ENCODE measurements at regions not wholly inside any gene's neighbourhood (a gene's known extent, or its start where the extent isn't known, plus 50 kb on each side); places are given as distances from the start of the nearest gene placed in this dataset.

DNA sequence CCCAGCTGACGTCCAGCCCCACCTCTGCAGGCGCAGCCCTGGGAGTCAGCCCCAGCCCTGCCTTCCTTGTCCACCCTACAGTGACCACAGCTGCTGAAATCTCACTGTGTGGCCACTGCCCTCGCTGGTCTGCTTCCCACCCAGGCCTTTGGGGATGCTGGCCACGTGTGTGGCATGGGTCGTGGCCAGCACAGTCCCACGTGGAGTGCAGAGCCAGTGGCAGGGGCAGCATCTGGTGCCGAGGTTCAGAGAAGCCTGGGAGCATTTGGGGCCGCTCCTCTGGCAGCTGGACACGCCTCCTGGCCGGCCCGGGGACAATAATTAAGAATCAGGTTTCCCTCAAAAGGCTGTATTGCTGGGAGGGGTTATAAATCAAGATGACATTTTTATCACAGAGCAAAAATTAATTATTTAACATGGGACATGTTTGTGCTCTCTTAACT lies 92.1 kb downstream of the HMX1 start:
- no peaks in the 10 kb centered on the region for H3K36me3 ChIP-seq
- DNase-seq (ENCODE audit: low spot score in 2 of 2) = no peak

DNA sequence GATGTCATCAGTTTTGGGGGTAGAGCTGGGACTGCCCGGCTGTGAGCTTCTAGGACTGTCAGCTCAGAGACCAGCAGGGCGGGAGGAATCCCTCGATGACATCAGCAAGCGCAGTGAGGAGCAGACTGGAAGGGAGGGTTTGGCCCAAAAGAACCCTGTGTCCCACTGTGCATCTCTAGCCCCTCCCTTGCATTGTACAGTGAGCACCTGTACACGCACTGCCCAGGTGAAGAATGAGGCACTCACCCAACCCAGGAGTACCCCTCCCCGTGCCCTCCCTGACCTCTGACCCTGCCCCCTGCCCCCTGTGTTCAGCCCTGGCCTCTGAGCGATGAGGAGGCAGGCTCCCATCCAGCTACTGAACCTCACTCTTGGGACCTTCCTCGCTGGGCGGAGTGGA lies 92.9 kb downstream of the HMX1 start:
- no peak overlapping the region for H3K27ac ChIP-seq
- H3K9me3 ChIP-seq = no peaks in the 10 kb centered on the region
- H3K27me3 ChIP-seq = peaks cover 0 to 33% of the 10 kb centered on the region in 2 donors
- no peaks in the 10 kb centered on the region for H3K4me1 ChIP-seq
- no peaks in the 10 kb centered on the region for H3K36me3 ChIP-seq
- TF ChIP-seq POLR2A (IDR thresholded peaks at IDR 0.05) = no peak
- TF ChIP-seq POLR2AphosphoS5 (IDR thresholded peaks at IDR 0.05) = no peak
- TF ChIP-seq, protein P1, sequence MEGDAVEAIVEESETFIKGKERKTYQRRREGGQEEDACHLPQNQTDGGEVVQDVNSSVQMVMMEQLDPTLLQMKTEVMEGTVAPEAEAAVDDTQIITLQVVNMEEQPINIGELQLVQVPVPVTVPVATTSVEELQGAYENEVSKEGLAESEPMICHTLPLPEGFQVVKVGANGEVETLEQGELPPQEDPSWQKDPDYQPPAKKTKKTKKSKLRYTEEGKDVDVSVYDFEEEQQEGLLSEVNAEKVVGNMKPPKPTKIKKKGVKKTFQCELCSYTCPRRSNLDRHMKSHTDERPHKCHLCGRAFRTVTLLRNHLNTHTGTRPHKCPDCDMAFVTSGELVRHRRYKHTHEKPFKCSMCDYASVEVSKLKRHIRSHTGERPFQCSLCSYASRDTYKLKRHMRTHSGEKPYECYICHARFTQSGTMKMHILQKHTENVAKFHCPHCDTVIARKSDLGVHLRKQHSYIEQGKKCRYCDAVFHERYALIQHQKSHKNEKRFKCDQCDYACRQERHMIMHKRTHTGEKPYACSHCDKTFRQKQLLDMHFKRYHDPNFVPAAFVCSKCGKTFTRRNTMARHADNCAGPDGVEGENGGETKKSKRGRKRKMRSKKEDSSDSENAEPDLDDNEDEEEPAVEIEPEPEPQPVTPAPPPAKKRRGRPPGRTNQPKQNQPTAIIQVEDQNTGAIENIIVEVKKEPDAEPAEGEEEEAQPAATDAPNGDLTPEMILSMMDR (IDR thresholded peaks at IDR 0.05) = no peak
- no peak overlapping the region for H3K4me3 ChIP-seq
- no peak for DNase-seq (ENCODE audit: low spot score in 2 of 2)
- intact Hi-C loops (cut with DNase I; ENCODE audit: low total_unique reads) = no loop called here

More for the DNA sequence above, 92.1 kb downstream of the HMX1 start:
- Histone ChIP-seq H3K4me1 (no peaks in the 10 kb centered on the region), H3K4me3 (no peak overlapping the region), H3K9me3 (no peaks in the 10 kb centered on the region), H3K27ac (no peak overlapping the region), H3K27me3 (peaks cover 0 to 36% of the 10 kb centered on the region in 2 donors)
- TF ChIP-seq POLR2AphosphoS5 (IDR thresholded peaks at IDR 0.05) = no peak
- TF ChIP-seq, protein P1 (IDR thresholded peaks at IDR 0.05) = no peak
- TF ChIP-seq POLR2A (IDR thresholded peaks at IDR 0.05) = no peak
- intact Hi-C loops (cut with DNase I; ENCODE audit: low total_unique reads) = no loop called here

DNA sequence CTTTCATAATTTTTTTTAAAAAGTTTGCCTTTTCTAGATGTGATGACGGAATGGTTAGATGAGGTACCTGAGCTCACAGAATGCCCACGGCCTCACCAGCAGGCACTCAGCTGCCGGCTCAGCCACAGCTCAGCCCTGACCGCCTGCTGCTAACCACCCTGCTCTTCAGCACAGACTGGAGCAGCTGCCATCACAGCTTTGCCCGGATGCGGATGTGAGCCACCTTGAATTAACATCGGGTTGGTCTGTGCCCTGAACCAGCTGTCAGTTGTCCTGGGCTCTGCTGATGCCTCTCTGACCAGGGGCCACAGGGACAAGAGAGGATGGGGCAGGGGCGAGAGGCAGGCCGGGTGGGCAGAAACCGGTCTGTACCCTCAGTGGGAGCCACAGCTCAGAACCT lies 93.3 kb downstream of the HMX1 start:
- intact Hi-C loops (cut with DNase I; ENCODE audit: low total_unique reads) = no loop called here
- Histone ChIP-seq H3K27me3 (peaks cover 0 to 33% of the 10 kb centered on the region in 2 donors), H3K27ac (no peak overlapping the region), H3K9me3 (no peaks in the 10 kb centered on the region), H3K4me1 (no peaks in the 10 kb centered on the region), H3K36me3 (no peaks in the 10 kb centered on the region), H3K4me3 (no peak overlapping the region)
- TF ChIP-seq, protein P1 (IDR thresholded peaks at IDR 0.05) = no peak
- TF ChIP-seq POLR2AphosphoS5 (IDR thresholded peaks at IDR 0.05) (no peak), POLR2A (IDR thresholded peaks at IDR 0.05) (no peak)
- DNase-seq (ENCODE audit: low spot score in 2 of 2) = no peak

DNA sequence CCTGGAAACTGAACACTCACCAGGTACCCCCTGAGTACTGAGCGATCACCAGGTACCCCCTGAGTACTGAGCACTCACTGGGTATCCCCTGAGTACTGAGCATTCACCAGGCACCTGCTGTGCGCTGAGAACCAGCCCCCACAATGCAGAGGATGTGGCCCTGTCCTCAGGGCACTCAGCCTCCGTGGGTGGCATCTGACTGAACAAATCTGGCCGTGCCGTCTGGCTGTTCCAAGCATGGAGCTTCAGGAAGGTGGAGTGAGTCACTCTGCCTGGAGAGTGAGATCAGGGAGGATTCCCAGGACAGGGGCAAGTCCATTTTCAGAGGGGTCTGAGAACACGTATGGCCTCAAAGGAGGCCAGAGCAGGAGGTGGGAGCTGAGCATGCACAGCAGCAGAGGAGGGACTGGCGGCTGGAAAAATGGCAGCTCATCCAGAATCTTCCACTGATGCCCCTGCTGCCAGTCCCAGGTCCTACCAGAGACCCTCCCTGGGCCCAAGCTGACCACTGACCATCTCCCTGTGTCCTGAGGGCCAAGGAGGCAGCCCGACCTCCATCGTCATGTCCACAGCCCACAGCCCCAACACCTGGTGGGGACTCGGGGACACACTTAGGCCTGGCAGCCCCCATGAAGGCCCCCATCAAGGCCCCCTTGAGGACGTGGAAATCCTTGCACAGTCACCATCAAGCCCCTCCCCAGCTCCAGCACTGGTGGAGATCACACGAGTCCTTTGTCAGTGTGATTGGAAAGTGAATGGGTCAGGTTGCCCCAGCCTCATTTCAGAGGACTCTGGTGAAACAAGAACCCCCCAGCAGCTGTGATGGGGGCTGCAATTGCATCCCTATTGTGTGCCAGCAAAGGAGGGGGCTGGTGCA lies 94.1 kb downstream of the HMX1 start:
- Histone ChIP-seq H3K27me3 (peaks cover 0 to 28% of the 10 kb centered on the region in 2 donors), H3K27ac (no peak overlapping the region), H3K4me1 (no peaks in the 10 kb centered on the region), H3K9me3 (no peaks in the 10 kb centered on the region), H3K36me3 (no peaks in the 10 kb centered on the region), H3K4me3 (no peak overlapping the region)
- no peak for DNase-seq (ENCODE audit: low spot score in 2 of 2)
- intact Hi-C loops (cut with DNase I; ENCODE audit: low total_unique reads) = no loop called here
- TF ChIP-seq POLR2A (IDR thresholded peaks at IDR 0.05) = no peak

DNA sequence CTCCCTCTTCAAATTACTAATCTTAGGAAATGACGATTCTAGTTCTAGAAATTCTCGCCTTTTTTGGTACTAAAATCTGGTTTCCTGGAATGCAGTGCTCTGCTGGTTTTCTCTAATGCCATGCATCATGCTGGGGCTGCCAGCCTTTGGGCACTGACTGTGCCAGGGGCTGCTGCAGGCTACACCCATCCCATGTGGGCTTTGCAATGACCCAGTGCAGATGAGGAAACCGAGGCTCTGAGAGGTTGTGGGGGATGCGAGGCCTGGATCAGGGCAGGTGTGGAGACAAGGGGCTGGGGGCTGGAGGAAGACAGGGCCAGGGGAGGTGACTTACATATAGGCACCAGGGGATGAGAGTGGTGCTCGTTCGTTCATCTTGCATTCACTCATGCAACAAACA lies 95.3 kb downstream of the HMX1 start:
- H3K4me3 ChIP-seq = no peak overlapping the region
- no peaks in the 10 kb centered on the region for H3K4me1 ChIP-seq
- H3K27me3 ChIP-seq = peaks cover 0 to 18% of the 10 kb centered on the region in 2 donors
- DNase-seq (ENCODE audit: low spot score in 2 of 2) = no peak
- H3K36me3 ChIP-seq = no peaks in the 10 kb centered on the region
- TF ChIP-seq POLR2A (IDR thresholded peaks at IDR 0.05) (no peak), POLR2AphosphoS5 (IDR thresholded peaks at IDR 0.05) (no peak)
- TF ChIP-seq, protein P1 (IDR thresholded peaks at IDR 0.05) = no peak
- intact Hi-C loops (cut with DNase I; ENCODE audit: low total_unique reads) = no loop called here
- no peak overlapping the region for H3K27ac ChIP-seq
- H3K9me3 ChIP-seq = no peaks in the 10 kb centered on the region

Measured in breast epithelium (tissue), 4 donors.